A673 (cell line): ENCODE measurements at regions not wholly inside any gene's neighbourhood (a gene's known extent, or its start where the extent isn't known, plus 50 kb on each side); places are given as distances from the start of the nearest gene placed in this dataset.
A peak's percentile ranks its signal among the peaks of the same experiment; 100 is the strongest.

Source experiments
- BruUV-seq: library from RNA; stranded (reverse); fragments of 400-500 nt; replicated peaks from 2 replicates; lab custom pipeline; 2021; lab: Mats Ljungman, UMichigan
- CTCF ChIA-PET: fragments of 300-600 bp; sonication (Branson Sonifier 250); formaldehyde crosslinking; loops from one replicate; lab custom pipeline; 2022; ENCODE audit warnings: antibody characterized with exemption; lab: Charles Lee
- POLR2A ChIA-PET: fragments of 300-600 bp; sonication (Branson Sonifier 250); formaldehyde crosslinking; loops from one replicate; lab custom pipeline; 2022; ENCODE audit warnings: antibody characterized with exemption; ENCODE audit not compliant: low non-redundant PET; lab: Charles Lee
- DNase-seq: peaks from one replicate; pipeline ENCODE4 v3.0.0-alpha.2; 2015; ENCODE audit warnings: low spot score
- H3K27ac ChIP-seq: fragments of 200-600 bp; sonication (generic); 2 replicates; pipeline ENCODE4 v1.5.1; 2016; ENCODE audit warnings: mixed run types, low read depth, mild to moderate bottlenecking, mixed read lengths, antibody characterized with exemption, low read length; ENCODE audit not compliant: poor library complexity, severe bottlenecking
- H3K27me3 ChIP-seq: fragments of 200-600 bp; sonication (generic); replicated peaks from 2 replicates; pipeline ENCODE4 v1.6.1; 2017; ENCODE audit warnings: mixed run types, low read depth, mild to moderate bottlenecking, mixed read lengths, antibody characterized with exemption, low read length; ENCODE audit not compliant: insufficient read depth, poor library complexity
- H3K36me3 ChIP-seq: fragments of 200-600 bp; sonication (generic); 2 replicates; pipeline ENCODE4 v1.6.1; 2016; ENCODE audit warnings: mixed run types, mild to moderate bottlenecking, mixed read lengths, antibody characterized with exemption, low read length; ENCODE audit not compliant: insufficient read depth, poor library complexity, severe bottlenecking
- H3K4me1 ChIP-seq: fragments of 200-600 bp; sonication (generic); 2 replicates; pipeline ENCODE4 v1.6.1; 2017; ENCODE audit warnings: mixed run types, mild to moderate bottlenecking, mixed read lengths, antibody characterized with exemption, low read length; ENCODE audit not compliant: insufficient read depth, poor library complexity, severe bottlenecking
- H3K4me3 ChIP-seq: fragments of 200-600 bp; sonication (generic); 2 replicates; pipeline ENCODE4 v1.5.1; 2016; ENCODE audit warnings: low read depth, mixed run types, mild to moderate bottlenecking, mixed read lengths, low read length; ENCODE audit not compliant: poor library complexity, severe bottlenecking
- H3K9me3 ChIP-seq: fragments of 200-600 bp; sonication (generic); 2 replicates; pipeline ENCODE4 v1.6.1; 2016; ENCODE audit warnings: mixed run types, low read depth, mild to moderate bottlenecking, mixed read lengths, antibody characterized with exemption, low read length; ENCODE audit not compliant: poor library complexity, severe bottlenecking
- CTCF ChIP-seq: fragments of 300-800, 200-600 bp; sonication (generic); conservative IDR thresholded peaks from 2 replicates; pipeline ENCODE4 v1.5.1; 2017; ENCODE audit warnings: low read depth, mild to moderate bottlenecking, antibody characterized with exemption, low read length, moderate library complexity, mixed read lengths
- EZH2 ChIP-seq: fragments of 200-600 bp; sonication (generic); IDR thresholded peaks from 2 replicates; pipeline ENCODE4 v1.6.1; 2017; ENCODE audit warnings: borderline replicate concordance, low read depth, mild to moderate bottlenecking, mixed read lengths, antibody characterized with exemption, low read length; ENCODE audit not compliant: poor library complexity, severe bottlenecking
- intact Hi-C: fragments of 100-400 bp; cut with micrococcal nuclease; formaldehyde crosslinking; loops from one replicate; pipeline ENCODE4 v1.10.0; 2022; ENCODE audit not compliant: unreplicated experiment

DNA sequence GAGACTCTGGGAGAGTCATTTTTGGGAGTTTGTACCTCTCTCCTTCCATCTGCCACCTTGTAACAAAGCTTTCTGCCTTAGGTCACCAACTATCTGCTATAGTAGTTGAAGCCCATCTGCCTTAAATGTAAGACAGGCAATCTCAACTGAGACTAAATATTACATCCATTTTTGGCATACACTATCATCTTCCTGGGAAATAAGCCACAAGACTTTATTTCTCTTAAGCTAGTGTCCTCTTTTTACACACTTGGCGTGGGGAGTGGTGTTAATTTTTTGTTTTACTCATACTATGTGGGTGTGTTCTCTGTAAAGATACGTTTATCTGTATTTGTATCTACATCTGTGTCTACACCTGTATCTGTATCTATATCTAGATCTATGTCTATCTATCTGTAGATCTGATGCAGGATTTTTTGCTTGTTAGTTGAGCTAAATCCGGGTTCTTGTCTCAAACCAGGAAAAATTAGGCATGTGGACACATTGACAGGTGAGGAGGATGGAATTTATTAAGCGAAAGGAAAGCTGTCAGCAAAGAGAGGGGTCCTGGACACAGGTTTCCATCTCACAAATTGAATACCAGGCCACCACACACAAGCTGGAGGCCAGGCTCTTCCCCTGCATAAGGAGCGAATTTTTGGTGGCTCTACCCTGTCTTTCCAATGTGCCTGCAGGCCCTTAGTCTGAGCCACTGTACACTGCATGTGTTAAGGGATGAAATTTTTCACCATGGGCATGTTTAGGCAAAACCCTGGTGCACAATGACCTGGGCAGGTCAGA lies 64.8 kb upstream of the RND3 start:
- H3K4me1 ChIP-seq, result no peaks in the 10 kb centered on the region
- TF ChIP-seq CTCF, result no peak
- no peak for TF ChIP-seq EZH2
- H3K4me3 ChIP-seq, result no peak overlapping the region
- no TSS peak for BruUV-seq
- DNase-seq, result no peak
- H3K36me3 ChIP-seq, result no peaks in the 10 kb centered on the region
- no peaks in the 10 kb centered on the region for H3K27me3 ChIP-seq
- intact Hi-C loops, result no loop called here
- no peak overlapping the region for H3K27ac ChIP-seq
- ChIA-PET CTCF (no interaction called here), POLR2A (no interaction called here)
- no peaks in the 10 kb centered on the region for H3K9me3 ChIP-seq

GRCh38 chr2:150549381-150549780 lies 61.9 kb upstream of the RND3 start:
- Histone ChIP-seq H3K27ac (no peak overlapping the region), H3K27me3 (no peaks in the 10 kb centered on the region), H3K4me1 (no peaks in the 10 kb centered on the region), H3K4me3 (no peak overlapping the region), H3K9me3 (no peaks in the 10 kb centered on the region), H3K36me3 (no peaks in the 10 kb centered on the region)
- intact Hi-C loops, result no loop called here
- ChIA-PET CTCF (no interaction called here), POLR2A (no interaction called here)
- no peak for DNase-seq
- BruUV-seq, result no TSS peak
- TF ChIP-seq EZH2 (no peak), CTCF (no peak)

GRCh38 chr2:150548527-150548926 lies 61.1 kb upstream of the RND3 start:
- no peak for TF ChIP-seq EZH2
- peak; percentile 63 for TF ChIP-seq CTCF
- CTCF ChIA-PET, result no interaction called here
- intact Hi-C loops, result no loop called here
- Histone ChIP-seq H3K9me3 (no peaks in the 10 kb centered on the region), H3K27ac (no peak overlapping the region), H3K27me3 (no peaks in the 10 kb centered on the region), H3K4me3 (no peak overlapping the region), H3K4me1 (no peaks in the 10 kb centered on the region), H3K36me3 (no peaks in the 10 kb centered on the region)
- DNase-seq, result peak; percentile 35
- POLR2A ChIA-PET, result no interaction called here
- no TSS peak for BruUV-seq
